HepG2 (cell line): ENCODE measurements at regions not wholly inside any gene's neighbourhood (a gene's known extent, or its start where the extent isn't known, plus 50 kb on each side); places are given as distances from the start of the nearest gene placed in this dataset.

Experiments used
- ATAC-seq: fragments of 200-7000 bp; cut with Tn5 transposase; 3 replicates; pipeline ENCODE4 v1.9.1; 2020; ENCODE audit warnings: mild to moderate bottlenecking, moderate library complexity
- BruUV-seq: library from RNA; stranded (reverse); fragments of 400-500 nt; replicated peaks from 2 replicates; lab custom pipeline; 2021; lab: Mats Ljungman, UMichigan
- CTCF ChIA-PET: fragments of 300-600 bp; formaldehyde crosslinking; extraction: SDS; loops from one replicate; lab custom pipeline; 2021; ENCODE audit warnings: low total read pairs, inconsistent platforms, low intra/inter-chr PET ratio; lab: Yijun Ruan, JAX
- POLR2A ChIA-PET: fragments of 350-600 bp; sonication (Branson Sonifier 250); formaldehyde crosslinking; loops from one replicate; lab custom pipeline; 2020; ENCODE audit warnings: antibody characterized with exemption, inconsistent platforms; lab: Yijun Ruan, JAX
- DNase-seq: peaks from one replicate; pipeline ENCODE4 v3.0.0-alpha.2; 2015; ENCODE audit warnings: low spot score
- FAIRE-seq: peaks from 3 replicates; lab custom pipeline; 2011; peaks lifted over from hg19 to GRCh38; lab: Jason Lieb, UNC
- H2AFZ ChIP-seq: one replicate; pipeline ENCODE4 v1.6.1; 2011; ENCODE audit warnings: low read length, inconsistent platforms
- H3K27ac ChIP-seq: fragments of 300-600 bp; 3 replicates; pipeline ENCODE4 v1.8.0; 2011; ENCODE audit warnings: mixed run types, mild to moderate bottlenecking, mixed read lengths, low read length, inconsistent platforms; ENCODE audit not compliant: insufficient read depth; ENCODE audit errors: extremely low read length
- H3K27me3 ChIP-seq, 2 experiments: fragments of 200-600 bp in 1 of 2; 2 replicates in 1 of 2; 3 replicates in 1 of 2; pipeline versions ENCODE4 v1.6.0 to v1.8.0; 2011; ENCODE audit warnings: low read length in 2 of 2, mild to moderate bottlenecking in 2 of 2, moderate library complexity in 2 of 2, inconsistent platforms in 1 of 2; ENCODE audit not compliant: insufficient read depth in 2 of 2, control insufficient read depth in 1 of 2
- H3K36me3 ChIP-seq, 2 experiments: fragments of 200-600 bp in 1 of 2; replicated peaks in 1 of 2; 2 replicates in 1 of 2; 3 replicates in 1 of 2; pipeline versions ENCODE4 v1.5.1 to v1.8.0; 2011; ENCODE audit warnings: low read length in 2 of 2, inconsistent platforms in 1 of 2; ENCODE audit not compliant: insufficient read depth in 2 of 2, control insufficient read depth in 1 of 2
- H3K4me1 ChIP-seq: 2 replicates; pipeline ENCODE4 v1.5.1; 2012; ENCODE audit warnings: low read length, inconsistent platforms; ENCODE audit not compliant: insufficient read depth
- H3K4me2 ChIP-seq: 2 replicates; pipeline ENCODE4 v1.6.0; 2011; ENCODE audit warnings: low read depth, low read length, inconsistent platforms
- H3K4me3 ChIP-seq, 3 experiments: fragments of 200-600 bp in 1 of 3; sonication (generic), shearing (Covaris generic) in 1 of 3; replicated peaks in 1 of 3; 2 replicates each; pipeline ENCODE4 v1.5.1; 2011 to 2016; ENCODE audit warnings: low read length in 3 of 3, inconsistent platforms in 2 of 3, low read depth in 2 of 3, mild to moderate bottlenecking in 2 of 3, control low read depth in 1 of 3, mixed read lengths in 1 of 3; ENCODE audit not compliant: insufficient read depth in 1 of 3
- H3K79me2 ChIP-seq: one replicate; pipeline ENCODE4 v1.6.1; 2011; ENCODE audit warnings: low read length, inconsistent platforms; ENCODE audit not compliant: insufficient read depth
- H3K9ac ChIP-seq: 2 replicates; pipeline ENCODE4 v1.6.0; 2011; ENCODE audit warnings: mild to moderate bottlenecking, low read depth, low read length, inconsistent platforms; ENCODE audit not compliant: insufficient read depth
- H3K9me3 ChIP-seq: 2 replicates; pipeline ENCODE4 v1.5.1; 2012; ENCODE audit warnings: mild to moderate bottlenecking, low read length
- H4K20me1 ChIP-seq: 2 replicates; pipeline ENCODE4 v1.6.0; 2011; ENCODE audit warnings: inconsistent platforms, mild to moderate bottlenecking, low read length, moderate library complexity; ENCODE audit not compliant: insufficient read depth
- ATAD3A ChIP-seq: sonication (generic); formaldehyde crosslinking; IDR thresholded peaks from 2 replicates; pipeline ENCODE4 v1.4.0; 2020; ENCODE audit warnings: missing genetic modification reagents
- ATF1 ChIP-seq: IDR thresholded peaks from 2 replicates; pipeline ENCODE4 v1.6.1; 2016; ENCODE audit warnings: mild to moderate bottlenecking, control low read depth
- CBX2 ChIP-seq, 2 experiments: fragments of 200-600 bp in 1 of 2; sonication (generic); formaldehyde crosslinking in 1 of 2; IDR thresholded peaks; 2 replicates each; pipeline versions ENCODE4 v1.7.0 to v1.8.1; 2018 to 2022; ENCODE audit warnings: low read depth in 2 of 2, low read length in 1 of 2, mild to moderate bottlenecking in 1 of 2, missing genetic modification reagents in 1 of 2
- FOSL2 ChIP-seq: sonication (generic); formaldehyde crosslinking; IDR thresholded peaks from 2 replicates; pipeline ENCODE4 v1.4.0; 2020; ENCODE audit warnings: missing genetic modification reagents
- MAZ ChIP-seq, 2 experiments: sonication (generic) in 1 of 2; formaldehyde crosslinking in 1 of 2; IDR thresholded peaks; 2 replicates each; pipeline versions ENCODE4 v1.5.0 to v1.6.1; 2012 to 2020; ENCODE audit warnings: low read depth in 2 of 2, mild to moderate bottlenecking in 2 of 2, borderline replicate concordance in 1 of 2, improper control_type of control experiment in 1 of 2, low read length in 1 of 2, missing genetic modification reagents in 1 of 2, moderate library complexity in 1 of 2
- MTF2 ChIP-seq: sonication (generic); formaldehyde crosslinking; IDR thresholded peaks from 2 replicates; pipeline ENCODE4 v1.5.0; 2020; ENCODE audit warnings: missing genetic modification reagents, borderline replicate concordance
- NR2F6 ChIP-seq, 2 experiments: IDR thresholded peaks; 2 replicates each; pipeline ENCODE4 v1.6.1; 2016; ENCODE audit warnings: antibody characterized with exemption in 1 of 2, mild to moderate bottlenecking in 1 of 2
- SMC3 ChIP-seq: IDR thresholded peaks from 2 replicates; pipeline ENCODE4 v1.6.1; 2011; ENCODE audit warnings: low read length, improper control_type of control experiment
- SOX5 ChIP-seq: IDR thresholded peaks from 2 replicates; pipeline ENCODE4 v1.6.1; 2016; ENCODE audit warnings: borderline replicate concordance
- ZNF275 ChIP-seq: sonication (generic); formaldehyde crosslinking; IDR thresholded peaks from 2 replicates; pipeline ENCODE4 v1.8.0; 2022; ENCODE audit warnings: missing genetic modification reagents, mild to moderate bottlenecking, inconsistent platforms, borderline replicate concordance
- ZNF468 ChIP-seq: sonication (generic); formaldehyde crosslinking; IDR thresholded peaks from 2 replicates; pipeline ENCODE4 v1.8.0; 2022; ENCODE audit warnings: mild to moderate bottlenecking, moderate library complexity, missing genetic modification reagents
- ZNF563 ChIP-seq: sonication (generic); formaldehyde crosslinking; IDR thresholded peaks from 2 replicates; pipeline ENCODE4 v1.8.0; 2022; ENCODE audit warnings: mild to moderate bottlenecking, moderate library complexity, missing genetic modification reagents
- ZNF629 ChIP-seq: sonication (generic); formaldehyde crosslinking; conservative IDR thresholded peaks from 2 replicates; pipeline ENCODE4 v1.5.0; 2020; ENCODE audit warnings: missing genetic modification reagents
- ZNF770 ChIP-seq: sonication (generic); formaldehyde crosslinking; IDR thresholded peaks from 2 replicates; pipeline ENCODE4 v1.5.0; 2020; ENCODE audit warnings: mild to moderate bottlenecking, missing genetic modification reagents
- WGBS: methylation state at CpG from one replicate; pipeline ENCODE4 v1.1.6; 2017; ENCODE audit warnings: low lambda C conversion rate; 5-methylcytosine and 5-hydroxymethylcytosine counted together
- in situ Hi-C: cut with HindIII; loops from 2 replicates; pipeline ENCODE4 v1.10.0; 2017; ENCODE audit warnings: low pct_unique_long_range_greater_than_20kb; ENCODE audit not compliant: extremely low pct_ligation_motif_present
- intact Hi-C: fragments of 100-400 bp; cut with micrococcal nuclease; formaldehyde crosslinking; loops from one replicate; pipeline ENCODE4 v1.10.0; 2022; ENCODE audit not compliant: unreplicated experiment

GRCh38 chr22:44379817-44380755 is 67.3 kb upstream of the SHISAL1 start:
- Histone ChIP-seq H2AFZ (no peak overlapping the region), H4K20me1 (no peaks in the 10 kb centered on the region), H3K4me3 (no peak overlapping the region), H3K4me2 (no peak overlapping the region), H3K27me3 (peaks cover 3 to 31% of the 10 kb centered on the region in 2 experiments), H3K9ac (no peak overlapping the region), H3K4me1 (peaks cover 13% of the 10 kb centered on the region), H3K79me2 (no peaks in the 10 kb centered on the region), H3K9me3 (peaks cover 7% of the 10 kb centered on the region), H3K36me3 (no peaks in the 10 kb centered on the region), H3K27ac (no peak overlapping the region)
- in situ Hi-C loops (no loop called here), intact Hi-C loops (loop anchor here (5.0 kb wide), 1 partner anchor 362 kb away; no protein-coding TSS in a partner anchor)
- no TSS peak for BruUV-seq
- FAIRE-seq (no peak), ATAC-seq (no peak), DNase-seq (no peak)
- CTCF ChIA-PET, result no interaction called here
- no peak for TF ChIP-seq SOX5
- peak; percentile 37; the same call in 1 of the 2 replicates for TF ChIP-seq ZNF629 (CRISPR knock-in tag)
- no peak for TF ChIP-seq MAZ (IDR thresholded peaks at IDR 0.05; ENCODE audit: borderline replicate concordance, low read depth, low read length)
- no peak for TF ChIP-seq MAZ (CRISPR knock-in tag; IDR thresholded peaks at IDR 0.05; ENCODE audit: low read depth)
- POLR2A ChIA-PET, result no interaction called here
- under 1% methylated on average over 12 of the region's 14 CpGs for WGBS

- DNase-seq, result no peak
- POLR2A ChIA-PET, result no interaction called here
- no peak overlapping the region for H2AFZ ChIP-seq
- no peak for FAIRE-seq
- H3K4me2 ChIP-seq, result no peak overlapping the region
- ATAC-seq, result no peak
- no peak overlapping the region for H3K27ac ChIP-seq
- H3K79me2 ChIP-seq, result no peaks in the 10 kb centered on the region
- H3K9me3 ChIP-seq, result peaks cover 22% of the 10 kb centered on the region
- CTCF ChIA-PET, result no interaction called here
- H3K4me3 ChIP-seq, result no peak overlapping the region
- in situ Hi-C loops, result no loop called here
- H4K20me1 ChIP-seq, result no peaks in the 10 kb centered on the region
- peaks cover 2 to 20% of the 10 kb centered on the region in 2 experiments; a peak in 3 of 5 replicates for H3K27me3 ChIP-seq
- H3K9ac ChIP-seq, result no peak overlapping the region
- no peaks in the 10 kb centered on the region for H3K36me3 ChIP-seq
- intact Hi-C loops, result loop anchor here (5.0 kb wide), 1 partner anchor 364 kb away; no protein-coding TSS in a partner anchor
- peaks cover 13% of the 10 kb centered on the region for H3K4me1 ChIP-seq
- no TSS peak for BruUV-seq
- TF ChIP-seq CBX2 (IDR thresholded peaks at IDR 0.05; ENCODE audit: low read depth, low read length), result no peak
- TF ChIP-seq CBX2 (CRISPR knock-in tag; IDR thresholded peaks at IDR 0.05; ENCODE audit: low read depth), result no peak
- no peak for TF ChIP-seq FOSL2 (CRISPR knock-in tag)
- TF ChIP-seq ATAD3A, result no peak
- TF ChIP-seq SMC3, result no peak
- no peak for TF ChIP-seq ZNF770 (CRISPR knock-in tag)
- no peak for TF ChIP-seq ZNF563 (CRISPR knock-in tag)
- no peak for TF ChIP-seq ZNF468
- TF ChIP-seq ZNF275 (CRISPR knock-in tag), result no peak
- TF ChIP-seq NR2F6 (IDR thresholded peaks at IDR 0.05), result no peak
- no peak for TF ChIP-seq NR2F6 (CRISPR knock-in tag; IDR thresholded peaks at IDR 0.05)
- TF ChIP-seq MTF2 (CRISPR knock-in tag), result no peak
- no peak for TF ChIP-seq ATF1 (CRISPR knock-in tag)
Measured at GRCh38 chr22:44378380-44378779, 65.6 kb upstream of the SHISAL1 start.
